ENCODE measurements at regions not wholly inside any gene's neighbourhood (a gene's known extent, or its start where the extent isn't known, plus 50 kb on each side); places are given as distances from the start of the nearest gene placed in this dataset.

- TF ChIP-seq, protein P1, sequence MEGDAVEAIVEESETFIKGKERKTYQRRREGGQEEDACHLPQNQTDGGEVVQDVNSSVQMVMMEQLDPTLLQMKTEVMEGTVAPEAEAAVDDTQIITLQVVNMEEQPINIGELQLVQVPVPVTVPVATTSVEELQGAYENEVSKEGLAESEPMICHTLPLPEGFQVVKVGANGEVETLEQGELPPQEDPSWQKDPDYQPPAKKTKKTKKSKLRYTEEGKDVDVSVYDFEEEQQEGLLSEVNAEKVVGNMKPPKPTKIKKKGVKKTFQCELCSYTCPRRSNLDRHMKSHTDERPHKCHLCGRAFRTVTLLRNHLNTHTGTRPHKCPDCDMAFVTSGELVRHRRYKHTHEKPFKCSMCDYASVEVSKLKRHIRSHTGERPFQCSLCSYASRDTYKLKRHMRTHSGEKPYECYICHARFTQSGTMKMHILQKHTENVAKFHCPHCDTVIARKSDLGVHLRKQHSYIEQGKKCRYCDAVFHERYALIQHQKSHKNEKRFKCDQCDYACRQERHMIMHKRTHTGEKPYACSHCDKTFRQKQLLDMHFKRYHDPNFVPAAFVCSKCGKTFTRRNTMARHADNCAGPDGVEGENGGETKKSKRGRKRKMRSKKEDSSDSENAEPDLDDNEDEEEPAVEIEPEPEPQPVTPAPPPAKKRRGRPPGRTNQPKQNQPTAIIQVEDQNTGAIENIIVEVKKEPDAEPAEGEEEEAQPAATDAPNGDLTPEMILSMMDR (IDR thresholded peaks at IDR 0.05) = no peak
- TF ChIP-seq EP300 (IDR thresholded peaks at IDR 0.05) (no peak), POLR2A (IDR thresholded peaks at IDR 0.05) (no peak)
These were observed 413.1 kb upstream of the ARRDC4 start for GRCh38 chr15:97547381-97547780.

Measured in tibial nerve (tissue), 4 donors.